Right ventricle myocardium superior (tissue), 1 donor: ENCODE measurements at regions not wholly inside any gene's neighbourhood (a gene's known extent, or its start where the extent isn't known, plus 50 kb on each side); places are given as distances from the start of the nearest gene placed in this dataset.
"Not testable (repeated sequence)": the region's sequence is repeated elsewhere in the genome, so short reads cannot be mapped to it uniquely, and the experiment has no call there.

Experiments
- ATAC-seq: fragments of 200-7000 bp; cut with Tn5 transposase; one replicate; pipeline ENCODE4 v1.9.1; 2020; ENCODE audit warnings: mild to moderate bottlenecking; ENCODE audit not compliant: poor library complexity
- DNase-seq: peaks from one replicate; pipeline ENCODE4 v3.0.0-alpha.2; 2020
- intact Hi-C: fragments of 100-400 bp; cut with DNase I; formaldehyde crosslinking; loops from one replicate; pipeline ENCODE4 v1.11.2; 2022
- donor health status: DM: no; HTN: yes; CAD: no; lungs with severe emphysema.

GRCh38 chr2:184067502-184067901 lies 530.8 kb upstream of the ZNF804A start:
- ATAC-seq (no peak), DNase-seq (no peak)
- intact Hi-C loops = no loop called here

- intact Hi-C loops = no loop called here
- DNase-seq (no peak), ATAC-seq (no peak)
Observed at GRCh38 chr2:184072470-184072869, 525.9 kb upstream of the ZNF804A start.

- intact Hi-C loops = no loop called here
- DNase-seq (no peak), ATAC-seq (no peak)
Observed at GRCh38 chr2:184078496-184078895, 519.8 kb upstream of the ZNF804A start.

- ATAC-seq (no peak), DNase-seq (no peak)
- intact Hi-C loops = no loop called here
Observed at GRCh38 chr2:184091456-184091855, 506.9 kb upstream of the ZNF804A start.

- intact Hi-C loops = no loop called here
- DNase-seq (no peak), ATAC-seq (no peak)
Observed at GRCh38 chr2:184113696-184114403, 484.5 kb upstream of the ZNF804A start.

GRCh38 chr2:184114439-184114838 lies 483.9 kb upstream of the ZNF804A start:
- intact Hi-C loops = no loop called here
- no peak for ATAC-seq
- no peak for DNase-seq

GRCh38 chr2:184119989-184120800 lies 478.1 kb upstream of the ZNF804A start:
- intact Hi-C loops = no loop called here
- DNase-seq (no peak), ATAC-seq (no peak)

GRCh38 chr2:184125867-184126266 lies 472.5 kb upstream of the ZNF804A start:
- no peak for ATAC-seq
- no peak for DNase-seq
- intact Hi-C loops = no loop called here

GRCh38 chr2:184129073-184129472 lies 469.3 kb upstream of the ZNF804A start:
- intact Hi-C loops = no loop called here
- no peak for ATAC-seq
- DNase-seq = no peak

- DNase-seq (no peak), ATAC-seq (no peak)
- intact Hi-C loops = no loop called here
Observed at GRCh38 chr2:184137955-184138354, 460.4 kb upstream of the ZNF804A start.

GRCh38 chr2:184141866-184142265 lies 456.5 kb upstream of the ZNF804A start:
- intact Hi-C loops = no loop called here
- DNase-seq (no peak), ATAC-seq (no peak)

GRCh38 chr2:184154438-184154837 lies 443.9 kb upstream of the ZNF804A start:
- ATAC-seq (no peak), DNase-seq (no peak)
- intact Hi-C loops = no loop called here

- ATAC-seq = no peak
- DNase-seq = no peak
- intact Hi-C loops = no loop called here
Observed at GRCh38 chr2:184155791-184156190, 442.5 kb upstream of the ZNF804A start.

- DNase-seq = no peak
- intact Hi-C loops = no loop called here
- no peak for ATAC-seq
Observed at GRCh38 chr2:184157141-184157540, 441.2 kb upstream of the ZNF804A start.

- intact Hi-C loops = no loop called here
- no peak for DNase-seq
- no peak for ATAC-seq
Observed at GRCh38 chr2:184162426-184162825, 435.9 kb upstream of the ZNF804A start.

GRCh38 chr2:184168823-184169222 lies 429.5 kb upstream of the ZNF804A start:
- DNase-seq, intact Hi-C loops, ATAC-seq: not testable (repeated sequence)

GRCh38 chr2:184169366-184169765 lies 429.0 kb upstream of the ZNF804A start:
- intact Hi-C loops = no loop called here
- ATAC-seq (no peak), DNase-seq (no peak)

- no peak for DNase-seq
- no peak for ATAC-seq
- intact Hi-C loops = no loop called here
Observed at GRCh38 chr2:184174493-184175104, 423.7 kb upstream of the ZNF804A start.

- DNase-seq (no peak), ATAC-seq (no peak)
- intact Hi-C loops = no loop called here
Observed at GRCh38 chr2:184178229-184178628, 420.1 kb upstream of the ZNF804A start.

GRCh38 chr2:184186436-184186835 lies 411.9 kb upstream of the ZNF804A start:
- ATAC-seq (no peak), DNase-seq (no peak)
- intact Hi-C loops = no loop called here
